B cell (primary cell): ENCODE measurements at regions not wholly inside any gene's neighbourhood (a gene's known extent, or its start where the extent isn't known, plus 50 kb on each side); places are given as distances from the start of the nearest gene placed in this dataset.

Source experiments
- ATAC-seq: fragments of 200-7000 bp; cut with Tn5 transposase; one replicate; pipeline ENCODE4 v1.10.0; 2021; ENCODE audit warnings: low read depth, mild to moderate bottlenecking, moderate number of reproducible peaks, moderate library complexity
- CTCF ChIA-PET: fragments of 350-600 bp; sonication (Branson Sonifier 250); formaldehyde crosslinking; loops from one replicate; lab custom pipeline; 2021; ENCODE audit warnings: antibody characterized with exemption, inconsistent platforms; lab: Charles Lee
- POLR2A ChIA-PET: fragments of 350-600 bp; sonication (Branson Sonifier 250); formaldehyde crosslinking; loops from one replicate; lab custom pipeline; 2021; ENCODE audit warnings: antibody characterized with exemption; lab: Charles Lee
- DNase-seq: peaks from one replicate; pipeline ENCODE4 v3.0.0; 2013
- H2AFZ ChIP-seq: 2 replicates; pipeline ENCODE4 v1.6.1; 2012; ENCODE audit warnings: mild to moderate bottlenecking, low read depth, low read length; ENCODE audit not compliant: insufficient read depth, poor library complexity, severe bottlenecking
- H3K27ac ChIP-seq, 2 donors: 1 replicate in 1 of 2; 2 replicates in 1 of 2; pipeline ENCODE4 v1.5.1; 2012 to 2013; ENCODE audit warnings: low read length in 2 of 2, mild to moderate bottlenecking in 2 of 2, moderate library complexity in 1 of 2
- H3K27me3 ChIP-seq, 4 experiments: fragments of 200-600 bp in 1 of 4; sonication (generic) in 1 of 4; replicated peaks in 1 of 4; 1 replicate in 2 of 4; 2 replicates in 2 of 4; pipeline versions ENCODE4 v1.6.1 to v1.7.0; 2013 to 2016; ENCODE audit warnings: low read length in 3 of 4, mild to moderate bottlenecking in 2 of 4, mixed read lengths in 1 of 4, moderate library complexity in 1 of 4; ENCODE audit not compliant: insufficient read depth in 4 of 4, control insufficient read depth in 3 of 4; ENCODE audit errors: control extremely low read depth in 1 of 4
- H3K36me3 ChIP-seq, 2 experiments: replicated peaks in 1 of 2; 1 replicate in 1 of 2; 2 replicates in 1 of 2; pipeline versions ENCODE4 v1.6.1 to v1.7.1; 2013; ENCODE audit warnings: low read length in 1 of 2; ENCODE audit not compliant: insufficient read depth in 2 of 2, control insufficient read depth in 1 of 2; ENCODE audit errors: control extremely low read depth in 1 of 2, extremely low read depth in 1 of 2
- H3K4me1 ChIP-seq, 2 donors: fragments of 200-600 bp in 1 of 2; sonication (generic) in 1 of 2; 1 replicate in 1 of 2; 2 replicates in 1 of 2; pipeline versions ENCODE4 v1.5.1 to v1.6.1; 2013 to 2017; ENCODE audit warnings: low read length in 2 of 2; ENCODE audit not compliant: control insufficient read depth in 2 of 2, insufficient read depth in 2 of 2
- H3K4me2 ChIP-seq: replicated peaks from 2 replicates; pipeline ENCODE3; 2012; ENCODE audit warnings: mild to moderate bottlenecking, low read depth, low read length; ENCODE audit not compliant: poor library complexity, severe bottlenecking
- H3K4me3 ChIP-seq, 5 experiments: fragments of 200-600 bp in 1 of 5; sonication (generic) in 1 of 5; 1 replicate in 3 of 5; 2 replicates in 2 of 5; pipeline versions ENCODE4 v1.5.1 to v1.7.0; 2011 to 2016; ENCODE audit warnings: low read length in 4 of 5, mild to moderate bottlenecking in 4 of 5, low read depth in 2 of 5, control low read depth in 1 of 5, moderate library complexity in 1 of 5; ENCODE audit not compliant: insufficient read depth in 1 of 5; ENCODE audit errors: control extremely low read depth in 1 of 5, extremely low read depth in 1 of 5
- H3K79me2 ChIP-seq: fragments of 200-600 bp; sonication (generic); one replicate; pipeline ENCODE4 v1.6.0; 2016; ENCODE audit warnings: low read length; ENCODE audit not compliant: control insufficient read depth, insufficient read depth
- H3K9ac ChIP-seq: fragments of 200-600 bp; sonication (generic); 2 replicates; pipeline ENCODE4 v1.6.1; 2017; ENCODE audit warnings: mild to moderate bottlenecking, low read length, moderate library complexity
- H3K9me3 ChIP-seq, 3 donors: one replicate each; pipeline versions ENCODE4 v1.6.1 to v1.7.1; 2013; ENCODE audit warnings: low read length in 2 of 3; ENCODE audit not compliant: control insufficient read depth in 2 of 3, insufficient read depth in 1 of 3; ENCODE audit errors: control extremely low read depth in 1 of 3
- H4K20me1 ChIP-seq: 2 replicates; pipeline ENCODE4 v1.6.0; 2012; ENCODE audit warnings: mild to moderate bottlenecking, low read length; ENCODE audit not compliant: insufficient read depth, control insufficient read depth, poor library complexity, severe bottlenecking
- H3K27ac Mint-ChIP-seq: one replicate; pipeline ENCODE4 v1.8.0; 2021; ENCODE audit warnings: mixed read lengths
- H3K27me3 Mint-ChIP-seq: one replicate; pipeline ENCODE4 v1.8.0; 2021; ENCODE audit warnings: mixed read lengths
- H3K4me1 Mint-ChIP-seq: one replicate; pipeline ENCODE4 v1.8.0; 2021; ENCODE audit warnings: mixed read lengths
- H3K4me3 Mint-ChIP-seq: one replicate; pipeline ENCODE4 v1.8.0; 2021; ENCODE audit warnings: mixed read lengths
- H3K9me3 Mint-ChIP-seq: one replicate; pipeline ENCODE4 v1.8.0; 2022; ENCODE audit warnings: mixed read lengths; ENCODE audit not compliant: insufficient read depth
- CTCF ChIP-seq: fragments of 200-600 bp; IDR thresholded peaks from one replicate; pipeline ENCODE4 v1.8.0; 2022; ENCODE audit warnings: antibody characterized with exemption, mild to moderate bottlenecking
- EZH2 ChIP-seq: IDR thresholded peaks from 2 replicates; pipeline ENCODE4 v1.6.1; 2012; ENCODE audit warnings: borderline replicate concordance, low read depth, mild to moderate bottlenecking, moderate library complexity, low read length; ENCODE audit not compliant: insufficient read depth, poor library complexity, severe bottlenecking
- WGBS: methylation state at CpG from one replicate; pipeline ENCODE4 v1.1.5; 2013; ENCODE audit warnings: missing lambda C conversion rate; ENCODE audit not compliant: insufficient coverage; 5-methylcytosine and 5-hydroxymethylcytosine counted together
- intact Hi-C: fragments of 100-400 bp; cut with micrococcal nuclease; formaldehyde crosslinking; loops from one replicate; pipeline ENCODE4 v1.10.0; 2022

- Mint-ChIP-seq H3K4me3 (no peak overlapping the region), H3K27ac (no peak overlapping the region), H3K4me1 (no peaks in the 10 kb centered on the region), H3K9me3 (peaks cover 2% of the 10 kb centered on the region), H3K27me3 (no peaks in the 10 kb centered on the region)
- ChIA-PET CTCF (no interaction called here), POLR2A (no interaction called here)
- intact Hi-C loops = no loop called here
- WGBS = 89% methylated on average over 4 of the region's 5 CpGs
- peaks cover 0 to under 1% (median 0%) of the 10 kb centered on the region in 3 donors for H3K9me3 ChIP-seq
- H3K4me3 ChIP-seq = no peak overlapping the region
- no peak overlapping the region for H2AFZ ChIP-seq
- no peaks in the 10 kb centered on the region for H3K4me1 ChIP-seq
- H3K9ac ChIP-seq = no peak overlapping the region
- no peak for TF ChIP-seq EZH2
- TF ChIP-seq CTCF = no peak
- H3K4me2 ChIP-seq = no peak overlapping the region
- no peaks in the 10 kb centered on the region for H3K79me2 ChIP-seq
- ATAC-seq (no peak), DNase-seq (no peak)
- no peaks in the 10 kb centered on the region for H4K20me1 ChIP-seq
- H3K27ac ChIP-seq = no peak overlapping the region
- no peaks in the 10 kb centered on the region for H3K27me3 ChIP-seq
- H3K36me3 ChIP-seq = no peaks in the 10 kb centered on the region
Measured at GRCh38 chr5:2454876-2455275, 296.6 kb downstream of the IRX2 start.

GRCh38 chr5:2453781-2454180, 297.7 kb downstream of the IRX2 start:
- no peak for DNase-seq
- H3K9me3 ChIP-seq = peaks cover 0 to 4% (median 0%) of the 10 kb centered on the region in 3 donors
- H3K36me3 ChIP-seq = no peaks in the 10 kb centered on the region
- H3K27me3 ChIP-seq = no peaks in the 10 kb centered on the region
- 94% methylated on average over 2 of the region's 3 CpGs for WGBS
- Mint-ChIP-seq H3K4me1 (no peaks in the 10 kb centered on the region), H3K9me3 (peaks cover 2% of the 10 kb centered on the region), H3K27ac (no peak overlapping the region), H3K4me3 (no peak overlapping the region), H3K27me3 (no peaks in the 10 kb centered on the region)
- CTCF ChIA-PET = no interaction called here
- intact Hi-C loops = no loop called here
- H3K9ac ChIP-seq = no peak overlapping the region
- H3K4me1 ChIP-seq = no peaks in the 10 kb centered on the region
- no peak overlapping the region for H3K27ac ChIP-seq
- POLR2A ChIA-PET = no interaction called here
- no peak overlapping the region for H2AFZ ChIP-seq
- H3K4me2 ChIP-seq = no peak overlapping the region
- H4K20me1 ChIP-seq = no peaks in the 10 kb centered on the region
- H3K4me3 ChIP-seq = no peak overlapping the region
- no peak for ATAC-seq
- H3K79me2 ChIP-seq = no peaks in the 10 kb centered on the region
- TF ChIP-seq CTCF (no peak), EZH2 (no peak)
